ENCODE measurements at regions not wholly inside any gene's neighbourhood (a gene's known extent, or its start where the extent isn't known, plus 50 kb on each side); places are given as distances from the start of the nearest gene placed in this dataset.

DNA sequence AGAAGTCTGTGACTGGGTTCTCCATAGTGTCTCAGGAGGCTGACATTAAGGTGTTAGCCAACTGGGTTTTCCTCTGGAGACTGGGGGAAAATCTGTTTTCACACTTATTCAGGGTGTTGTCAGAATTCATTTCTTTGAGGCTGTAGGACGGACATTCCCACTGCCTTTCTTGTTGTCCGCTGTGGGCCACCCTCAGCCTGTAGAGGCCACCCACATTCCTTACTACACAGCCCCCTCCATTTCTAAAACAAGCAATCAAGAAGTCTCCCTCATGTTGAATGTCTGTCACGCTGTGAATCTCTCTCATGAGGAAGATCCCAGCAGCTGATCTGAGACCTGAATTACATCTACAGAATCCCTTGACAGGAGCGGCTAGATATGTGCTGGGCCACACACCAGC is 295.5 kb upstream of the RUNX1 start:
- no peaks in the 10 kb centered on the region for H3K36me3 ChIP-seq (ENCODE audit: control insufficient read depth, insufficient read depth, low read length)
- intact Hi-C loops (cut with micrococcal nuclease) = no loop called here
- no peaks in the 10 kb centered on the region for H3K4me1 ChIP-seq (ENCODE audit: control insufficient read depth, insufficient read depth, low read length)
- 92% methylated on average over 4 of the region's 4 CpGs for WGBS (ENCODE audit: insufficient coverage)
- DNase-seq (no peak), ATAC-seq (no peak)
- H3K27ac ChIP-seq (ENCODE audit: low read length) = no peak overlapping the region
- no peaks in the 10 kb centered on the region for H3K9me3 ChIP-seq (ENCODE audit: control insufficient read depth, insufficient read depth, low read length)
- peaks cover 0 to 10% of the 10 kb centered on the region in 2 donors for H3K4me1 Mint-ChIP-seq
- H3K4me3 ChIP-seq (ENCODE audit: low read length) = no peak overlapping the region
- H3K27me3 ChIP-seq (ENCODE audit: control insufficient read depth, insufficient read depth, low read length) = no peaks in the 10 kb centered on the region
- H3K36me3 Mint-ChIP-seq = no peaks in the 10 kb centered on the region
- no peak overlapping the region for H3K27ac Mint-ChIP-seq
- H3K27me3 Mint-ChIP-seq (ENCODE audit: low read depth in 2 of 2) = peaks cover 28 to 37% of the 10 kb centered on the region in 2 donors
- H3K9me3 Mint-ChIP-seq = no peaks in the 10 kb centered on the region
- TF ChIP-seq, protein P1, sequence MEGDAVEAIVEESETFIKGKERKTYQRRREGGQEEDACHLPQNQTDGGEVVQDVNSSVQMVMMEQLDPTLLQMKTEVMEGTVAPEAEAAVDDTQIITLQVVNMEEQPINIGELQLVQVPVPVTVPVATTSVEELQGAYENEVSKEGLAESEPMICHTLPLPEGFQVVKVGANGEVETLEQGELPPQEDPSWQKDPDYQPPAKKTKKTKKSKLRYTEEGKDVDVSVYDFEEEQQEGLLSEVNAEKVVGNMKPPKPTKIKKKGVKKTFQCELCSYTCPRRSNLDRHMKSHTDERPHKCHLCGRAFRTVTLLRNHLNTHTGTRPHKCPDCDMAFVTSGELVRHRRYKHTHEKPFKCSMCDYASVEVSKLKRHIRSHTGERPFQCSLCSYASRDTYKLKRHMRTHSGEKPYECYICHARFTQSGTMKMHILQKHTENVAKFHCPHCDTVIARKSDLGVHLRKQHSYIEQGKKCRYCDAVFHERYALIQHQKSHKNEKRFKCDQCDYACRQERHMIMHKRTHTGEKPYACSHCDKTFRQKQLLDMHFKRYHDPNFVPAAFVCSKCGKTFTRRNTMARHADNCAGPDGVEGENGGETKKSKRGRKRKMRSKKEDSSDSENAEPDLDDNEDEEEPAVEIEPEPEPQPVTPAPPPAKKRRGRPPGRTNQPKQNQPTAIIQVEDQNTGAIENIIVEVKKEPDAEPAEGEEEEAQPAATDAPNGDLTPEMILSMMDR (IDR thresholded peaks at IDR 0.05) = no peak
- no peak overlapping the region for H3K4me3 Mint-ChIP-seq

DNA sequence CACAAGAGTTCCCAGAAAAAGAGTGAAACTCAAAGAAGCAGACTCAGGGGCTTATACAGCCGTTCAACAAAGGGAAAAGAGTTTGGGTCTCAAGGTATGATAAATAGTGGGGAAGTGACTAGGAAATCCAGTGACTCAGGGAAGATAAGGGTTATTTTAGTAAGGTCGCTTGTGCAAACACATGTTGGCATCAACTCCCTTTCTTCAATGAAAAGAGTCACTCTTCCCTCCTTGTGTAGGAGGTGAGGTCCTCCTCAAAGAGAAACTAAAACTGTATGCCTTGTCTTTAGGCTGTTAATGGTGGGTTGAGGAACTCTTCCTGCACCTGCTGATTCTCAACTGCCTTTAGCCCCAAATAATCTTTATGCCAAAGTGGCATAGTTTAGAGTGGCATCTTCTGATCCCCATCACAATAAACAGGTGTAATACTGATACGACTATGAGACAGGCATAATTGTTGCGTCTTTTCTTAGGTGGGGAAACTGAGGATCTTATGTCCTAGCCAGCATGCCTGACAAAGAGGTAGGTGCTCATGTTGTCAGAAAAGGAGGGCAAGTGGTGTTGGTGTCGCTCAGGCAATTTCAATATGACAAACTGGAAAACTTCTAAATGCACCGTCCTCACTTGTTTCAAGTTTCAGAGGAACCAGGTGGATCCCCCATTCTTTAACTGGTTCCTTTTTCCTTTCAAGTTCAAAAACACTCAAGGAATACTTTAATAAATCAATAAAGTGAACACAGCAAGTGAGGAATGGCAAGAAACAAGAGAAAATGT is 294.1 kb upstream of the RUNX1 start:
- peaks cover 0 to 10% of the 10 kb centered on the region in 2 donors for H3K4me1 Mint-ChIP-seq
- no peak overlapping the region for H3K4me3 ChIP-seq (ENCODE audit: low read length)
- peaks cover 30 to 33% of the 10 kb centered on the region in 2 donors for H3K27me3 Mint-ChIP-seq (ENCODE audit: low read depth in 2 of 2)
- TF ChIP-seq, protein P1 (IDR thresholded peaks at IDR 0.05) = no peak
- no peak for ATAC-seq
- WGBS (ENCODE audit: insufficient coverage) = 73% methylated on average over 5 of the region's 6 CpGs
- H3K9me3 Mint-ChIP-seq = no peaks in the 10 kb centered on the region
- no peaks in the 10 kb centered on the region for H3K4me1 ChIP-seq (ENCODE audit: control insufficient read depth, insufficient read depth, low read length)
- no peak overlapping the region for H3K4me3 Mint-ChIP-seq
- H3K36me3 Mint-ChIP-seq = no peaks in the 10 kb centered on the region
- intact Hi-C loops (cut with micrococcal nuclease) = no loop called here
- no peaks in the 10 kb centered on the region for H3K9me3 ChIP-seq (ENCODE audit: control insufficient read depth, insufficient read depth, low read length)
- no peak overlapping the region for H3K27ac Mint-ChIP-seq
- DNase-seq = no peak
- H3K27ac ChIP-seq (ENCODE audit: low read length) = no peak overlapping the region
- no peaks in the 10 kb centered on the region for H3K36me3 ChIP-seq (ENCODE audit: control insufficient read depth, insufficient read depth, low read length)
- no peaks in the 10 kb centered on the region for H3K27me3 ChIP-seq (ENCODE audit: control insufficient read depth, insufficient read depth, low read length)

DNA sequence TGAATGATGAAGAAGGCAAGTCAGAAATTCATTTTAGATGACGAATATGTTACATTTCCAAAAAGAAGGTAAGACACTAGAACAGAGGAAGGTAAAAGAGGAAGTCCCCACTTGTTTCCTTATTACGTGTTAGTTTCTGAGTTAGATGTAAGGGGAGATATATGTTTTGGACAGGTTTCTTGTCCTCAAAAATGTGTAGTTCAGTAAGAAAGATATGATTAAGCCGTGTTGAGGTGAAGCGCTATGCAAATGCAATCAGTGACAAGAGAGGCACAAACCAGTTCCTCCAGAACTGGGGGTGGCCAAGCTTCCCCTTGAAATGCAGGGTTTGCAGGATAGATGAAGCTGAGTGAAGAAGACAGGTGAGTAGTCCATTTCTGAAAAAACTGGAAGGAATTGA is 293.3 kb upstream of the RUNX1 start:
- H3K4me3 ChIP-seq (ENCODE audit: low read length) = no peak overlapping the region
- intact Hi-C loops (cut with micrococcal nuclease) = no loop called here
- H3K4me1 ChIP-seq (ENCODE audit: control insufficient read depth, insufficient read depth, low read length) = no peaks in the 10 kb centered on the region
- no peak overlapping the region for H3K4me3 Mint-ChIP-seq
- H3K36me3 ChIP-seq (ENCODE audit: control insufficient read depth, insufficient read depth, low read length) = no peaks in the 10 kb centered on the region
- DNase-seq = no peak
- no peaks in the 10 kb centered on the region for H3K9me3 ChIP-seq (ENCODE audit: control insufficient read depth, insufficient read depth, low read length)
- no peak overlapping the region for H3K27ac Mint-ChIP-seq
- 32% methylated on average over 4 of the region's 4 CpGs for WGBS (ENCODE audit: insufficient coverage)
- H3K27ac ChIP-seq (ENCODE audit: low read length) = no peak overlapping the region
- TF ChIP-seq, protein P1 (IDR thresholded peaks at IDR 0.05) = no peak
- H3K36me3 Mint-ChIP-seq = no peaks in the 10 kb centered on the region
- no peaks in the 10 kb centered on the region for H3K27me3 ChIP-seq (ENCODE audit: control insufficient read depth, insufficient read depth, low read length)
- no peaks in the 10 kb centered on the region for H3K9me3 Mint-ChIP-seq
- H3K27me3 Mint-ChIP-seq (ENCODE audit: low read depth in 2 of 2) = peaks cover 22 to 35% of the 10 kb centered on the region in 2 donors
- ATAC-seq = no peak
- H3K4me1 Mint-ChIP-seq = peaks cover 0 to 10% of the 10 kb centered on the region in 2 donors

DNA sequence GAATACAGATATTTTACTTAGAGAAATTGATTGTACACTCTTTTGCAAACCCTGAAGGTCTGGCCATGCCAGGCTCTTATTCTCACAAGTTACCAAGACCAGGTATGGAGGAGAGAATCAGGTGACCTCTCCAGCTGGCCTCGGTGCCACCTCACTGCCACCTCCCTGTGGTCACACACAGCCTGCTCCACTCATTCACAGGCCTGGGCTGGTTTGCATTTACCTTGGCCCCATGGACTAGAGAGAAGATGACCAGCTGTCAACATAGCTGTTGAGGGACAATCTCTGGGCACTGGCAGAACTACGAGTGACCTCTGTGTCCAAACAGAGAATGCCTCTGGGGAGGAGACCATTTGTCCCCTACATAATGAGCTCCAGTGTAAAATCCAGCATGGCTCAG is 291.2 kb upstream of the RUNX1 start:
- no peaks in the 10 kb centered on the region for H3K4me1 ChIP-seq (ENCODE audit: control insufficient read depth, insufficient read depth, low read length)
- Mint-ChIP-seq H3K4me1 (peaks cover 0 to 10% of the 10 kb centered on the region in 2 donors), H3K27ac (no peak overlapping the region), H3K27me3 (ENCODE audit: low read depth in 2 of 2) (peaks cover 18 to 38% of the 10 kb centered on the region in 2 donors), H3K9me3 (no peaks in the 10 kb centered on the region), H3K4me3 (no peak overlapping the region), H3K36me3 (no peaks in the 10 kb centered on the region)
- no peak overlapping the region for H3K27ac ChIP-seq (ENCODE audit: low read length)
- no peak overlapping the region for H3K4me3 ChIP-seq (ENCODE audit: low read length)
- 85% methylated on average over 2 of the region's 2 CpGs for WGBS (ENCODE audit: insufficient coverage)
- H3K27me3 ChIP-seq (ENCODE audit: control insufficient read depth, insufficient read depth, low read length) = no peaks in the 10 kb centered on the region
- DNase-seq (peak in 1 of 2 donors; percentile 24), ATAC-seq (peak in 1 of 3 donors; percentile 39)
- no peaks in the 10 kb centered on the region for H3K36me3 ChIP-seq (ENCODE audit: control insufficient read depth, insufficient read depth, low read length)
- intact Hi-C loops (cut with micrococcal nuclease) = no loop called here
- TF ChIP-seq, protein P1 (IDR thresholded peaks at IDR 0.05) = no peak
- H3K9me3 ChIP-seq (ENCODE audit: control insufficient read depth, insufficient read depth, low read length) = no peaks in the 10 kb centered on the region

All from natural killer cell (primary cell).